H1 (cell line): ENCODE measurements at regions not wholly inside any gene's neighbourhood (a gene's known extent, or its start where the extent isn't known, plus 50 kb on each side); places are given as distances from the start of the nearest gene placed in this dataset.

ENCODE experiments used
- CTCF ChIA-PET: fragments of 300-600 bp; sonication (Branson Sonifier 250); formaldehyde crosslinking; loops from one replicate; lab custom pipeline; 2021; ENCODE audit not compliant: partially characterized antibody; lab: Charles Lee
- POLR2A ChIA-PET: fragments of 300-600 bp; sonication (Branson Sonifier 250); formaldehyde crosslinking; loops from one replicate; lab custom pipeline; 2021; ENCODE audit warnings: inconsistent platforms; ENCODE audit not compliant: partially characterized antibody; lab: Charles Lee
- DNase-seq, 2 experiments: peaks; one replicate each; pipeline versions ENCODE4 v3.0.0 to v3.0.0-alpha.2; 2010 to 2022; ENCODE audit warnings: low spot score in 2 of 2, low read depth in 1 of 2, mixed read lengths in 1 of 2
- FAIRE-seq: peaks from 2 replicates; lab custom pipeline; 2011; peaks lifted over from hg19 to GRCh38; lab: Jason Lieb, UNC
- H2AFZ ChIP-seq: 2 replicates; pipeline ENCODE4 v1.8.1; 2012; ENCODE audit warnings: low read length, inconsistent platforms
- H2AK5ac ChIP-seq: 2 replicates; pipeline ENCODE4 v1.6.1; 2013; ENCODE audit warnings: low read depth, low read length
- H2BK120ac ChIP-seq: replicated peaks from 2 replicates; pipeline ENCODE3; 2013; ENCODE audit warnings: low read depth, low read length, inconsistent platforms
- H2BK12ac ChIP-seq: 2 replicates; pipeline ENCODE4 v1.6.1; 2013; ENCODE audit warnings: low read depth, low read length
- H2BK15ac ChIP-seq: 2 replicates; pipeline ENCODE4 v1.6.1; 2013; ENCODE audit warnings: low read length
- H2BK20ac ChIP-seq: 2 replicates; pipeline ENCODE4 v1.6.1; 2013; ENCODE audit warnings: low read length
- H2BK5ac ChIP-seq: 2 replicates; pipeline ENCODE4 v1.6.1; 2013; ENCODE audit warnings: low read depth, low read length
- H3K14ac ChIP-seq: 2 replicates; pipeline ENCODE4 v1.6.1; 2013; ENCODE audit warnings: inconsistent platforms; ENCODE audit not compliant: insufficient read length
- H3K18ac ChIP-seq: 2 replicates; pipeline ENCODE4 v1.6.1; 2013; ENCODE audit warnings: low read length; ENCODE audit errors: extremely low read depth
- H3K23ac ChIP-seq: 2 replicates; pipeline ENCODE4 v1.6.1; 2013; ENCODE audit warnings: inconsistent platforms; ENCODE audit not compliant: insufficient read length
- H3K23me2 ChIP-seq: 2 replicates; pipeline ENCODE4 v1.6.1; 2013; ENCODE audit warnings: low read depth, low read length
- H3K27ac ChIP-seq: 2 replicates; pipeline ENCODE4 v1.6.1; 2011; ENCODE audit warnings: low read depth, low read length, inconsistent platforms
- H3K27me3 ChIP-seq, 4 experiments: replicated peaks in 1 of 4; 1 replicate in 1 of 4; 2 replicates in 3 of 4; pipeline versions ENCODE4 v1.6.1 to v1.8.1; 2011 to 2013; ENCODE audit warnings: low read length in 3 of 4, mild to moderate bottlenecking in 3 of 4, inconsistent platforms in 2 of 4, mixed read lengths in 2 of 4, moderate library complexity in 1 of 4; ENCODE audit not compliant: control insufficient read depth in 3 of 4, insufficient read depth in 3 of 4; ENCODE audit errors: extremely low read depth in 1 of 4
- H3K36me3 ChIP-seq, 4 experiments: 2 replicates each; pipeline versions ENCODE4 v1.6.1 to v1.8.1; 2011 to 2013; ENCODE audit warnings: mild to moderate bottlenecking in 4 of 4, low read length in 3 of 4, moderate library complexity in 2 of 4, control low read depth in 1 of 4, inconsistent platforms in 1 of 4; ENCODE audit not compliant: insufficient read depth in 4 of 4, control insufficient read depth in 2 of 4
- H3K4ac ChIP-seq: replicated peaks from 2 replicates; pipeline ENCODE3; 2013; ENCODE audit warnings: low read length, low read depth, mixed read lengths, inconsistent platforms; ENCODE audit not compliant: insufficient read length
- H3K4me1 ChIP-seq, 4 experiments: replicated peaks in 1 of 4; 1 replicate in 1 of 4; 2 replicates in 3 of 4; pipeline versions ENCODE4 v1.6.1 to v1.8.1; 2011 to 2013; ENCODE audit warnings: low read length in 3 of 4, inconsistent platforms in 2 of 4, mixed read lengths in 1 of 4; ENCODE audit not compliant: insufficient read depth in 4 of 4, control insufficient read depth in 3 of 4
- H3K4me2 ChIP-seq, 2 experiments: 2 replicates each; pipeline versions ENCODE4 v1.6.1 to v1.8.1; 2011 to 2013; ENCODE audit warnings: low read depth in 2 of 2, low read length in 2 of 2, control low read depth in 1 of 2, inconsistent platforms in 1 of 2, mild to moderate bottlenecking in 1 of 2; ENCODE audit not compliant: insufficient read depth in 1 of 2
- H3K4me3 ChIP-seq, 4 experiments: fragments of 200-600, 300-600 bp in 1 of 4; sonication (generic), shearing (Covaris generic), sonication (Bioruptor Twin) in 1 of 4; 2 replicates each; pipeline versions ENCODE4 v1.5.1 to v1.8.1; 2011 to 2016; ENCODE audit warnings: low read length in 4 of 4, low read depth in 3 of 4, control low read depth in 2 of 4, inconsistent platforms in 2 of 4, mild to moderate bottlenecking in 2 of 4, mixed read lengths in 1 of 4, moderate library complexity in 1 of 4; ENCODE audit not compliant: insufficient read depth in 2 of 4; ENCODE audit errors: extremely low read depth in 1 of 4
- H3K56ac ChIP-seq: replicated peaks from 2 replicates; pipeline ENCODE3; 2013; ENCODE audit warnings: low read depth, mild to moderate bottlenecking, mixed read lengths, low read length, inconsistent platforms; ENCODE audit not compliant: insufficient read length
- H3K79me1 ChIP-seq: 2 replicates; pipeline ENCODE4 v1.6.1; 2013; ENCODE audit warnings: low read depth, low read length, control low read depth
- H3K79me2 ChIP-seq, 2 experiments: 2 replicates each; pipeline versions ENCODE4 v1.6.1 to v1.8.1; 2012 to 2013; ENCODE audit warnings: low read length in 2 of 2, mild to moderate bottlenecking in 2 of 2, inconsistent platforms in 1 of 2; ENCODE audit not compliant: insufficient read depth in 2 of 2, control insufficient read depth in 1 of 2
- H3K9ac ChIP-seq, 4 experiments: replicated peaks in 1 of 4; 1 replicate in 1 of 4; 2 replicates in 3 of 4; pipeline versions ENCODE4 v1.6.1 to v1.8.1; 2011 to 2013; ENCODE audit warnings: low read depth in 3 of 4, low read length in 3 of 4, control low read depth in 2 of 4, mild to moderate bottlenecking in 2 of 4, moderate library complexity in 2 of 4, inconsistent platforms in 1 of 4; ENCODE audit errors: extremely low read depth in 1 of 4
- H3K9me3 ChIP-seq, 2 experiments: 2 replicates each; pipeline versions ENCODE4 v1.6.1 to v1.8.1; 2012 to 2013; ENCODE audit warnings: mild to moderate bottlenecking in 2 of 2, moderate library complexity in 2 of 2, control low read depth in 1 of 2, inconsistent platforms in 1 of 2, low read depth in 1 of 2, low read length in 1 of 2, mixed read lengths in 1 of 2; ENCODE audit not compliant: insufficient read depth in 2 of 2
- H4K20me1 ChIP-seq, 2 experiments: replicated peaks in 1 of 2; 2 replicates each; pipeline versions ENCODE3 to v1.8.1; 2011 to 2013; ENCODE audit warnings: inconsistent platforms in 2 of 2, low read length in 2 of 2, mild to moderate bottlenecking in 1 of 2; ENCODE audit not compliant: insufficient read depth in 2 of 2, control insufficient read depth in 1 of 2
- H4K5ac ChIP-seq: 2 replicates; pipeline ENCODE4 v1.6.1; 2013; ENCODE audit warnings: low read length, low read depth, mixed read lengths, inconsistent platforms; ENCODE audit not compliant: insufficient read length
- H4K8ac ChIP-seq: 2 replicates; pipeline ENCODE4 v1.8.0; 2013; ENCODE audit warnings: mild to moderate bottlenecking, moderate library complexity, low read length, inconsistent platforms; ENCODE audit not compliant: insufficient read depth; ENCODE audit errors: extremely low read depth
- H4K91ac ChIP-seq: replicated peaks from 2 replicates; pipeline ENCODE3; 2013; ENCODE audit warnings: low read length, mixed read lengths, inconsistent platforms; ENCODE audit not compliant: insufficient read length
- EP300 ChIP-seq, 2 experiments: IDR thresholded peaks; 1 replicate in 1 of 2; 2 replicates in 1 of 2; pipeline ENCODE4 v1.6.1; 2011 to 2012; ENCODE audit warnings: low read depth in 2 of 2, low read length in 2 of 2, mild to moderate bottlenecking in 2 of 2, borderline replicate concordance in 1 of 2, inconsistent platforms in 1 of 2, moderate library complexity in 1 of 2
- FOSL1 ChIP-seq: IDR thresholded peaks from 2 replicates; pipeline ENCODE4 v1.6.1; 2011; ENCODE audit warnings: mild to moderate bottlenecking, low read depth, low read length, moderate library complexity; ENCODE audit not compliant: insufficient read depth
- HDAC2 ChIP-seq, 2 experiments: fragments of 300-600 bp in 1 of 2; sonication (generic) in 1 of 2; IDR thresholded peaks; 2 replicates each; pipeline ENCODE4 v1.6.1; 2011 to 2012; ENCODE audit warnings: low read depth in 2 of 2, low read length in 2 of 2, mild to moderate bottlenecking in 2 of 2, moderate library complexity in 2 of 2, borderline replicate concordance in 1 of 2, inconsistent platforms in 1 of 2
- NRF1 ChIP-seq: IDR thresholded peaks from 2 replicates; pipeline ENCODE4 v1.6.1; 2011; ENCODE audit warnings: mild to moderate bottlenecking, low read depth, low read length, improper control_type of control experiment
- RBBP5 ChIP-seq: IDR thresholded peaks from 2 replicates; pipeline ENCODE4 v1.7.1; 2012; ENCODE audit warnings: low read depth, mild to moderate bottlenecking, inconsistent platforms, low read length, moderate library complexity, borderline replicate concordance
- WGBS, 2 experiments: shearing (Covaris generic) in 1 of 2; methylation state at CpG; one replicate each; pipeline versions ENCODE4 v1.1.6 to v1.1.7; 2013 to 2015; ENCODE audit warnings: low lambda C conversion rate in 2 of 2, mixed read lengths in 2 of 2, inconsistent platforms in 1 of 2, low coverage in 1 of 2, missing lambda C conversion rate in 1 of 2; ENCODE audit not compliant: insufficient replicate concordance in 2 of 2, insufficient coverage in 1 of 2, insufficient read length in 1 of 2; ENCODE audit errors: extremely low coverage in 1 of 2, missing lambda C conversion rate in 1 of 2; 5-methylcytosine and 5-hydroxymethylcytosine counted together
- TF ChIP-seq, protein P1 (sequence below), 3 experiments: IDR thresholded peaks; 1 replicate in 2 of 3; 2 replicates in 1 of 3; pipeline versions ENCODE4 v1.5.1 to v1.6.1; 2011; ENCODE audit warnings: low read length in 3 of 3, mild to moderate bottlenecking in 3 of 3, inconsistent platforms in 2 of 3, low read depth in 1 of 3, moderate library complexity in 1 of 3; ENCODE audit not compliant: insufficient read depth in 1 of 3; ENCODE audit errors: control extremely low read depth in 1 of 3
- TF ChIP-seq, protein P2 (sequence below): IDR thresholded peaks from 2 replicates; pipeline ENCODE4 v1.6.1; 2012; ENCODE audit warnings: inconsistent platforms
- TF ChIP-seq, protein P3 (sequence below): IDR thresholded peaks from 2 replicates; pipeline ENCODE4 v1.6.1; 2012; ENCODE audit warnings: inconsistent platforms

DNA sequence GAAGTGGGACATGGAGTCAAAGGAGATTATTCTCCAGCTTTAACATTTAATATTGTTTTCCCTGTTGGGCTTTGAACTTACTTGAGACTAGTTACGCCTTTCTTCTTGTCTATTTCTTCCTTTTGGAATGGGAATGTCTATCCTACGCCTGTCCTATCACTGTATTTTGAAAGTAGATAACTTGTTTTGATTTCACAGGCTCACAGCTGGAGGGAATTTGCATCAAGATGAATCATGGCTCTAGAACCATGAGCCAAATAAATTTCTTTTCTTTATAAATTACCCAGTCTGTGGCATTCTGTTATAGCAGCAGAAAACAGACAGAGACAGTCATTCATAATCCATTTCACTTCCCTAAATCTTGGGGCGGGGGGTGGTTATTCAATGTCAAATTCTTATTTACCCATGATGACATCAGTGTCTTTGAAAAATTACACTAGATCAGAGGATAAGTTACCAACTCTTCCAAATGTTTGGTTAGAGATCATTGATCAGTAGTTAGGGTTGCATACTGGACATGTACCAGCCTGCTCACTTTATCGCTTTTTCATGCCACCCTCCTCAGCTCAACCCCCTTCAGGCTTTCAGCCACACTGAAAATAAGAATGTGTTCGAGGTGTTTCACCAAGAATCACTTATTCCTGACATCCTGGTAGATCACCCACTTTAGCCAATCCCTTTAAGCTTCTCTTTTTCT, 419.6 kb upstream of the PIK3R1 start:
- H3K23me2 ChIP-seq: no peaks in the 10 kb centered on the region
- no peak overlapping the region for H2AK5ac ChIP-seq
- H3K4me3 ChIP-seq: no peak overlapping the region
- no peak overlapping the region for H3K56ac ChIP-seq
- no peak overlapping the region for H2BK120ac ChIP-seq
- ChIA-PET POLR2A (no interaction called here), CTCF (interaction anchor here (0.6 kb wide), 1 partner anchor 16 kb away, joined by 3 read pairs; no protein-coding TSS in a partner anchor)
- 0 out of 4 replicates have a peak, but pooled peaks cover 0 to 4% of the 10 kb centered on the region in 2 experiments for H3K9me3 ChIP-seq
- H3K79me2 ChIP-seq: no peaks in the 10 kb centered on the region
- no peak for DNase-seq
- no peaks in the 10 kb centered on the region for H3K79me1 ChIP-seq
- H4K20me1 ChIP-seq: no peaks in the 10 kb centered on the region
- no peak overlapping the region for H3K23ac ChIP-seq
- H4K8ac ChIP-seq: no peak overlapping the region
- peaks cover 0 to 9% (median 3%) of the 10 kb centered on the region in 4 experiments; a peak in 2 of 8 replicates for H3K36me3 ChIP-seq
- no peak overlapping the region for H3K18ac ChIP-seq
- FAIRE-seq: no peak
- H3K27me3 ChIP-seq: no peaks in the 10 kb centered on the region
- H2AFZ ChIP-seq: no peak overlapping the region
- no peak overlapping the region for H4K5ac ChIP-seq
- no peak overlapping the region for H2BK12ac ChIP-seq
- no peak overlapping the region for H2BK5ac ChIP-seq
- WGBS, 2 experiments: 92% methylated on average over 5 of the region's 5 CpGs; no CpG with 5 or more reads in 1 of the 2 experiments
- peaks cover 0 to 2% (median 0%) of the 10 kb centered on the region in 4 experiments; a peak in 1 of 7 replicates for H3K4me1 ChIP-seq
- H3K9ac ChIP-seq: no peak overlapping the region
- no peak overlapping the region for H3K4ac ChIP-seq
- no peak overlapping the region for H4K91ac ChIP-seq
- H3K14ac ChIP-seq: no peak overlapping the region
- H3K4me2 ChIP-seq: no peak overlapping the region
- H2BK15ac ChIP-seq: no peak overlapping the region
- no peak overlapping the region for H3K27ac ChIP-seq
- no peak overlapping the region for H2BK20ac ChIP-seq
- TF ChIP-seq, protein P1, sequence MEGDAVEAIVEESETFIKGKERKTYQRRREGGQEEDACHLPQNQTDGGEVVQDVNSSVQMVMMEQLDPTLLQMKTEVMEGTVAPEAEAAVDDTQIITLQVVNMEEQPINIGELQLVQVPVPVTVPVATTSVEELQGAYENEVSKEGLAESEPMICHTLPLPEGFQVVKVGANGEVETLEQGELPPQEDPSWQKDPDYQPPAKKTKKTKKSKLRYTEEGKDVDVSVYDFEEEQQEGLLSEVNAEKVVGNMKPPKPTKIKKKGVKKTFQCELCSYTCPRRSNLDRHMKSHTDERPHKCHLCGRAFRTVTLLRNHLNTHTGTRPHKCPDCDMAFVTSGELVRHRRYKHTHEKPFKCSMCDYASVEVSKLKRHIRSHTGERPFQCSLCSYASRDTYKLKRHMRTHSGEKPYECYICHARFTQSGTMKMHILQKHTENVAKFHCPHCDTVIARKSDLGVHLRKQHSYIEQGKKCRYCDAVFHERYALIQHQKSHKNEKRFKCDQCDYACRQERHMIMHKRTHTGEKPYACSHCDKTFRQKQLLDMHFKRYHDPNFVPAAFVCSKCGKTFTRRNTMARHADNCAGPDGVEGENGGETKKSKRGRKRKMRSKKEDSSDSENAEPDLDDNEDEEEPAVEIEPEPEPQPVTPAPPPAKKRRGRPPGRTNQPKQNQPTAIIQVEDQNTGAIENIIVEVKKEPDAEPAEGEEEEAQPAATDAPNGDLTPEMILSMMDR (IDR thresholded peaks at IDR 0.05; ENCODE audit: control extremely low read depth in 1 of 3, insufficient read depth in 1 of 3, low read depth in 1 of 3, low read length in 3 of 3): no peak
- TF ChIP-seq HDAC2 (IDR thresholded peaks at IDR 0.05; ENCODE audit: borderline replicate concordance in 1 of 2, low read depth in 2 of 2, low read length in 2 of 2): no peak
- TF ChIP-seq NRF1: no peak
- TF ChIP-seq, protein P2, sequence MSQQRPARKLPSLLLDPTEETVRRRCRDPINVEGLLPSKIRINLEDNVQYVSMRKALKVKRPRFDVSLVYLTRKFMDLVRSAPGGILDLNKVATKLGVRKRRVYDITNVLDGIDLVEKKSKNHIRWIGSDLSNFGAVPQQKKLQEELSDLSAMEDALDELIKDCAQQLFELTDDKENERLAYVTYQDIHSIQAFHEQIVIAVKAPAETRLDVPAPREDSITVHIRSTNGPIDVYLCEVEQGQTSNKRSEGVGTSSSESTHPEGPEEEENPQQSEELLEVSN: no peak
- no peak for TF ChIP-seq EP300 (IDR thresholded peaks at IDR 0.05; ENCODE audit: borderline replicate concordance in 1 of 2, low read depth in 2 of 2, low read length in 2 of 2)
- no peak for TF ChIP-seq FOSL1
- TF ChIP-seq, protein P3, sequence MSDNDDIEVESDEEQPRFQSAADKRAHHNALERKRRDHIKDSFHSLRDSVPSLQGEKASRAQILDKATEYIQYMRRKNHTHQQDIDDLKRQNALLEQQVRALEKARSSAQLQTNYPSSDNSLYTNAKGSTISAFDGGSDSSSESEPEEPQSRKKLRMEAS: no peak
- TF ChIP-seq RBBP5: no peak
